Lower leg skin (tissue), 3 donors: ENCODE measurements at regions not wholly inside any gene's neighbourhood (a gene's known extent, or its start where the extent isn't known, plus 50 kb on each side); places are given as distances from the start of the nearest gene placed in this dataset.

Experiments
- POLR2A ChIP-seq, 2 donors: fragments of 450-650 bp; IDR thresholded peaks; one replicate each; pipeline ENCODE4 v1.6.1; 2016 to 2017; ENCODE audit warnings: antibody characterized with exemption in 2 of 2, mild to moderate bottlenecking in 1 of 2, moderate library complexity in 1 of 2
- TF ChIP-seq, protein P1 (sequence below), 3 donors: fragments of 450-650 bp; IDR thresholded peaks; one replicate each; pipeline ENCODE4 v1.5.1; 2016; ENCODE audit warnings: antibody characterized with exemption in 3 of 3, mild to moderate bottlenecking in 3 of 3, moderate library complexity in 2 of 3

- TF ChIP-seq, protein P1, sequence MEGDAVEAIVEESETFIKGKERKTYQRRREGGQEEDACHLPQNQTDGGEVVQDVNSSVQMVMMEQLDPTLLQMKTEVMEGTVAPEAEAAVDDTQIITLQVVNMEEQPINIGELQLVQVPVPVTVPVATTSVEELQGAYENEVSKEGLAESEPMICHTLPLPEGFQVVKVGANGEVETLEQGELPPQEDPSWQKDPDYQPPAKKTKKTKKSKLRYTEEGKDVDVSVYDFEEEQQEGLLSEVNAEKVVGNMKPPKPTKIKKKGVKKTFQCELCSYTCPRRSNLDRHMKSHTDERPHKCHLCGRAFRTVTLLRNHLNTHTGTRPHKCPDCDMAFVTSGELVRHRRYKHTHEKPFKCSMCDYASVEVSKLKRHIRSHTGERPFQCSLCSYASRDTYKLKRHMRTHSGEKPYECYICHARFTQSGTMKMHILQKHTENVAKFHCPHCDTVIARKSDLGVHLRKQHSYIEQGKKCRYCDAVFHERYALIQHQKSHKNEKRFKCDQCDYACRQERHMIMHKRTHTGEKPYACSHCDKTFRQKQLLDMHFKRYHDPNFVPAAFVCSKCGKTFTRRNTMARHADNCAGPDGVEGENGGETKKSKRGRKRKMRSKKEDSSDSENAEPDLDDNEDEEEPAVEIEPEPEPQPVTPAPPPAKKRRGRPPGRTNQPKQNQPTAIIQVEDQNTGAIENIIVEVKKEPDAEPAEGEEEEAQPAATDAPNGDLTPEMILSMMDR (IDR thresholded peaks at IDR 0.05), result no peak
- TF ChIP-seq POLR2A (IDR thresholded peaks at IDR 0.05), result no peak
These were observed 104.5 kb upstream of the GRAMD1B start for GRCh38 chr11:123325533-123325932.
